Glomerular endothelial cell (primary cell): ENCODE measurements at regions not wholly inside any gene's neighbourhood (a gene's known extent, or its start where the extent isn't known, plus 50 kb on each side); places are given as distances from the start of the nearest gene placed in this dataset.

Experiments
- DNase-seq: peaks from one replicate; pipeline ENCODE4 v3.0.0-alpha.2; 2011; ENCODE audit warnings: low read depth, low spot score; ENCODE audit errors: extremely low read depth

DNA sequence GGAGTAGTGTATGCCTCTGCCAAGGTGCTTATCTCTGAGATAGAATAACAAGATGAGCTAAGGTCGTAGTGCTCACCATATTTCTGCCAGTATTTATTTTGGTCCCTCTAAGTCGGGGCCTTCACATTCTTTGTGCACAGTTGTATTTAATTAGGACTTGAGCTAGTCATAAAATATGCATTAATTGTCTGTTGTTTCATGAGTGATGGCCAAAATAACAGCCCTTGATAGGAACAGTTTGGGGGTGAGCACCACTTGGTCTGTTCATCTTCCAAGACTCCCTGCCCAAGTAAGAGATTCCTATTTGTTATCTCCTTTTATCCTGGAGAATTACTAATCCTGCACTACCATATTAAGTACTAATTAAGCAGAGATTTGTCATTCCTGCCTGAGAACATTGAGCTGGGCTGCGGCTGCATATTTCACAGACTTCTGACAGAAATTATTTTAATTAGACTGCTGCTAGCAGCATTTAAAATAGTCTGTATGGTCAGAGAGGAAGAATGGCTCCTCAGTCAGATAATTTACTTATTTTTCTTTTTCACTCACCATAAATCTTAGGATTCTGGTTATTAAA lies 435.1 kb downstream of the MTX2 start:
- DNase-seq: no peak

DNA sequence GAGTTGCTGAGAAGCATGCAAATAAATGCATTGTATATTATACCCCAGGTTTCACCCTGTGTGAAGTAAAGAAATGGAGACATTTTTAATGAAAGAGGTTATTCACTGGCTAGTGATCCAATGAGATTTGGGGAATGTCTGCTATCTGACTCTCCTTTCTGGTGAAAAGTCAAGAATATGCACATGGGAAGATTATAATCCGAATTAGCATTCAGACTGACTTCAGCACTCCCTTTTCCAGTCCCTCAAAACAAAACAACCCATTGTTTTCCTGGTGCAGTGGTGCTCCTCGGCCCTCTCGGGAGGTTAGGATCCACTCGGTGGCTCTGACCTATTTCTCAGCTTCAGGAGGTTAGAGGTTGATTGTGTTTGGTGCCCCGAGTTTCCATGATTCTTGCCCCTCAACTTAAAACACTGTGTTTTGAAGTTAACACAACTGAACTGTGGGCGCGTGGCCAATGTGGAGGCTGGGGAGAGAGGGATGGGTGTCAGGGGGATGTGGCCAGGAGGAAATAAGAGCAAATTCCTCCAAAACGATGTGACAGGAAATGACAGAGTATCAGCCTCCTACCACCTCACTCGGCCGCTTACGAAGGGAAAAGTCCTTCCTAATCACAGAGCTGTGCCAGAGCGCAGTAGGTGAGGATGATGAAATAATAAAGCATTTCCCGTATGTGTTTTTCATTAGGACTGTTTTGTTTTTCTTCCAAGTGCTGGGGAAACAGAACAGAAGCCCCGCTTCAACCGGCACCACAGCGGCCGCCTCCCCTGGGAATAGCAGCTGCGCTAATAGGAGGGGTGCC lies 440.1 kb downstream of the MTX2 start:
- no peak for DNase-seq

DNA sequence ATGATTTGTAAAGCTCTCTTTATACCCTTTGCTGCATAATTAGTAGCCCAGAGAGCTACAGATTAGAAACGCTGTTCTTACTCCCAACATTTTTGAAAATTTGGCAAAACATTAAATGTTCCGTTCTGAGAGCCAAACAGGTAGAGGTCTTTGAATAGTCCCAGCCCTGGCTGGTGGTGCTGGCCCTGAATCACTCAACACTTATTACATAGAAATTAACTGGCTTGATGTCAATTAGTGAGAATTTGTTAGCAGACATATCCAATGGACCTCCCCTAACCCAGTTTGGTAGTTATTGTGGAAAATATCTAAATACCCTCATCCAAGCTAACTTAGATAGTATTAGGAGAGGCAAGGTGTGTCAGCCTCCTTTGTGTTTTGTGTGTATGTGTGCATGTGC lies 440.7 kb downstream of the MTX2 start:
- no peak for DNase-seq

DNA sequence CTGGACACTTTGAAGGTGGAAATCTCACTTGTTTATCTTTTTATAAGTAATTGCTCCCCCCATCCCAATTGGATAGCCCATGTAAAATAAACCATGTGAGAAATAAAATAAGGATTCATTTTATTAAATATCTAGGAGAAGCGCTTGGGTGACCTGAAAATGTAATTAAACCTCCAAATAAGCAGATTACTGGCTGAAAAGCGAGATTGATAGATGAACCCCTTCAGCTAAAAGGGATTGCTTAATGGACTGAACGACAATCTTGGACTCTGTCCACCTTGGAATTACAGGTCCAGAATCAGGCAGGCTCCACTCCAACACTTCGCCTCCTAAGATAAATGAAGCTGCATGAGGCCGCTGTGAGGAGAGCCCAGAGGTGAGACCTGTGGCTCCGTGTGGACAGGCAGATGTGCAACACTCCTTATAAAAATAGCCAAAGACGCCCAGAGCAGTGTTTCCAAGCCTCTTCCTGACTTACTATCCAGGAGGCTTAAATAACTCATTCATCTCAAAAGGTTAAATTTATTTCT lies 441.5 kb downstream of the MTX2 start:
- DNase-seq: no peak

DNA sequence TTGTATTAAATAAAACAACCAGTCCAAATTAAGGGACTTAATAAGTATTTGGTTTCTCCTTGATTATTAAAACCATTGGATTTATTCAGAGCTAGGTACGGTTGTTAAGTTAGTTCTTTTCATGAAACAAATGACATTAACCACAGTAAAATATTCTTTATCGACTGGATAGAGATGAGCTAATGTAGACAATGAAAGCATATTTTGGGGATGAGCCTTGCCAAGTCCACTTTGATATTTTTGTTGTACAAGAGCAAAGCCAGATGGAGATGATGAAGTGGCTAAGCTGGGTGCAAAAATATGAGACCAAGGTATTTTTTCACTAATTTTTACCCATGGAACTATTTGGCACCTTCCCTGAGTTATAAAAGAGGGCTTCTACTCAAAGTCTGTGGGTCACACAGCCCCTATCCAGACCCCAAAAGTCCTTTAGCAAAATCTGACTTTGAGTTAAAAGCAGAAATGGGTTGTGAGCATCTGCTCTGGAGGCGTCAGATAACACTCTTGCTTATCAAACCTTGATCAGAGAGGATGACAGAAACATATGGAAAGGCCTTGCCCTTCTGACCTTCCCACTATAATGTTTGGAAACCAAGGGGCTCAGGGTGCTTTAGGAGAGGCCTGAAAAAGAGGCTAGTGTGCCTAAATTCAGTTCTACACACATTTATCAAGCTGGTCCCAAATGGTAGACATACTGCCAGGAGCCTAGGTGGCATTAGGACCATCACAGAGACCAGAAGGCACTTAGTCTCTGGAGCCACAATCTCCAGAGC lies 456.8 kb downstream of the MTX2 start:
- DNase-seq: no peak

DNA sequence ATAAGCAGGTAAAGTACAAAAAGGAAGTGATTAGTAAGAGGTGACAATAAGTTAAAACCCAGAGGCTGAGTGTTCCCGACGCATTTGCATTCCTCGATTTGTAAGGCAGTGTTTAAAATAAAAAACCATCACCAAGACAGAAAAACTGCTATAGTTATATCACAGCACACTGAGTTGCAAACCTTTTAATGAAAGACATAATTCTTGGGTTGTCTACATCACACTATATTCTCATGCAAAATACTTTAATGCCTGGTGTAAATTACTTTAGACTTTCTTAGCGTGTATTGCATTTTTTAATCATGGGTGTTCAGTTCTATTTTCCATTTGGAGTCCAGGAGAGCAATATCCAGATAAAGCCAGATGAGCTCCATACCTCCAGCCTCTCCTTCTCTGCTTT lies 458.5 kb downstream of the MTX2 start:
- DNase-seq: no peak

DNA sequence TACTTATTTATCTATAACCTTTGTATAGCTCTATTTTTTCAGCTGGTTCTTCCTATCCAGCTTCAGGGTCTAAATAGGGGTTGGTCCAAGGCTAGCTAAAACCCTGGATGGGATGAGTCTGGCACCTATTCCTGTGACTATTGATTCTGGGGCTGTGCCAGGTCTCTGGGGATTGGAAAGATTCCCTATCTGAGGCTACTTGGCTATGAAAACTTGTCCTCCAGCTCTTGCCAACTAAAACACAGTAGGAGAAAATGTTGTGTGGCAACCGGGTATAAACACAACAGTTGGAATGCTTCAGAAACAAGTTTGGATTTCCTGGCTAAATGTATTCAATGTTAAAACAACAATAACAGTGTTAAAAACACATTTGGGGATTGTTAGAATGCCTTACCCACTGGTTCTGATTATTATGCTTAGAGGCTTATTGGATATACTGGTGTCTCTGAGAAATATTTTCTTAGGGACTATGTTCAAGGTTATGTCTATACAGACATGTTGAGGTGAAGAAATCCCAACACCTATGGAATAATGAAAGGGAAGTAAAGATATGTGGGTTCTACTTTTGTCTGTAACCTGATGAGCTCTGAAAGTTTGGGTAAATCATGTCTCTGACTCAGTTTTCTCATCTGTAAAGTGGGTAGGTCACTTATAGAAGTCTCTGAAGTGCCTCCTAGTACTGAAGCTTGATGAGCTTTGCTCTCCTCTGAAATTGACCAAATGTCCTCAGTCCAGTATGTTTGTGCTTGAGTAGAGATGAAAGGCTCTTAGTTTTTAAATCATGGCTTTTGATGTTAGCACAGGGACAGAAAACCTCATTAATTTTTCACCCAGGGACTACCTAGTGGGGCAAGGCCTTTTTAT lies 460.7 kb downstream of the MTX2 start:
- DNase-seq: peak; percentile 20

DNA sequence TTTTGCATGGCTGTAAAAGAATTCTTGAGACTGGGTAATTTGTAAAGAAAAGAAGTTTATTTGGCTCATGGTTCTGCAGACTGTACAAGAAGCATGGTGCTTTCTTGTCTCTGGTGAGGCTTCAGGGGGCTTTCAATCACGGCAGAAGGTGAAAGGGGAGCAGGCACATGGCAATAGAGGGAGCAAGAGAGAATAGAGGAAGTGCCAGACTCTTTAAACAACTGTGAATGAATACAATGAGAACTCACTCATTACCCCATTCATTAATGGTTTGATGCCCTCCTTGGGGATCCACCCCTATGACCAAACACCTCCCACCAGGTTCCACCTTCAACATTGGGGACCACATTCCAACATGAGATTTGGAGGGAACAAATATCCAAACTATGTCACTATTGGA lies 463.5 kb downstream of the MTX2 start:
- no peak for DNase-seq

DNA sequence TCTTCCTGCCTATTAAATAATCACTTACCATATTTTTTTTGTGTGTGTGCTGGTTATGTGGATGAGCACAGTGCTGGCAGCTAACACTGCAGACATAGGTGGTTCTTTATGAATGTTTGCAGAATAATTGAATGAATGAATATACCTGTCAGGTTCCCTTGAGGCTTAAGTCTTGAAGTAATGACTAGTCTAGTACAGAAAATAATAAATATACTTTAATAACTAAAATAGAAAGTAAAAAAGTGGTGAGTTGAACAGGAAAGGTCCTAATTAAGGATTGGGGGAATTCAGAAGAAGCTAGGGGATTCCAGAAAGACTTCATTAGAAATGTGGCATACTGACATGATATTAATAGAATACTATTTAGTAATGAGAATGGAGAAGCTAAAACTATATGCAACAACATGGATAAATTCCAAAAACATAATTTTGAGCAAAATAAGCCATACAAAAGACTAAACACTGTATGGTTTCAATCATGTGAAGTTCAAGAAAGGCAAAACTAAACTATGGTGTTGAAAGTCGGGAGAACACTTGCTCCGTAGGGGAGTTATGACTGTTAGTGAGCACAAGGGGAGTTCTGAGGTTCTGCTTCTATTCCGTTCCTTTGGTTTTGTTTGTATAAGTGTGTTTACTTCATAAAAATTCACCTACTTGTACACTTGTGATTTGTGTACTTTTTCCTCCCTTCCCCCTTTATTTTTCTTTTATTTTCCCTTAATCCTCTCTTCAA lies 464.6 kb downstream of the MTX2 start:
- DNase-seq: no peak

DNA sequence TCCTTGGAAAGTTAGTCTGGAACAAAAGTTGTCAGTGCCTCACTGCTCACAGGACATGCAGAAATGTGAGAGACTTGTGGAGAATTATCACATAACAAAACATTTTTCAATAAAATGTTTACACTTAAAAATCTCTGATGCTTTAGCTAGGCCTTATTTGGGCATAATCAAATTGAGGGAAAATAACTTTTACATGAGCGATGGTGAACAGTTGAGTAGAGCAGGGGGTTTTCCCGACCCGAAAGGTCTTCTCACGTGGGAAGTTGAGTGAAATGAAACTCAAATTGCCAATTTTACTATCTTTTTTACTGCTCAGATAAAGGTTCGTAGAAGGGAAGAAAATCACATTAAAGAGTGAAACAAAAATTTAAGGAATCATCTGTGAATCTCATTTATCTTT lies 465.6 kb downstream of the MTX2 start:
- DNase-seq: no peak

DNA sequence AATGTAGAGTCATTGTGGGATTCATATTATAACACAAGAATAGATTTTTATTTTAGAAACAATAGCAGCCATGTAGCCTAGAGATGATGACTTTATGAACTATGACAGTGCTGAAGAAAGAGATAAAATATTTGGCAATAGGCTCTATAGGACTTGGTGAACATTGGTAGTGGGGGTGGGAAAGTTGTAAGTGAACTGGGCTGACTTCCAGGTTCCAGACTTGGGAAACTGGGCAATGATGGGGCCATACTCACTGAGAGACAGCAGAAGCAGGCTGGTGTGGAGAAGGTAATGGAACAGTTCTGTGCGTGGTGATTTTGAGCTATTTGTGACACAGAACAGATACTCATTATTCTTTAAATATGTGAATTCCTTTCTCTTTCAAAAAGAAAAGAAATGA lies 470.3 kb upstream of the HNRNPA3 start:
- no peak for DNase-seq

DNA sequence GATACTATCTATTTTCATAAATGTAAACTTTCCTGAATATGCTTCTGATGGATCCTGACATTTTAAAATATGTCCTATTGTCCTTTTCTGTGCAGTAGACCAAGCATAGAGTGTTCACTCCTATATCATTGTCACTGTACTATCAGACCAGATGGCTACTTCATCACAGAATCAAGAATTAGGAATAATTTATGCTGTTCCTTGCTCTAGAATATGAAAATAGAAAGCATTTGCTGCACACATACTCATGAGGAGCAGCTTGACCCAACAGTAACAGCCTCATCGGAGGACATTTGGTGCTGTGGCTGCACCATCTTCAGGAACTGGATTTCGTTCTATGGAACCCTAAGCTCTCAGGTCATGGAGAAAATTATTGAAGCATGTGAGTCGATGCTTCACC lies 468.9 kb upstream of the HNRNPA3 start:
- DNase-seq: no peak

DNA sequence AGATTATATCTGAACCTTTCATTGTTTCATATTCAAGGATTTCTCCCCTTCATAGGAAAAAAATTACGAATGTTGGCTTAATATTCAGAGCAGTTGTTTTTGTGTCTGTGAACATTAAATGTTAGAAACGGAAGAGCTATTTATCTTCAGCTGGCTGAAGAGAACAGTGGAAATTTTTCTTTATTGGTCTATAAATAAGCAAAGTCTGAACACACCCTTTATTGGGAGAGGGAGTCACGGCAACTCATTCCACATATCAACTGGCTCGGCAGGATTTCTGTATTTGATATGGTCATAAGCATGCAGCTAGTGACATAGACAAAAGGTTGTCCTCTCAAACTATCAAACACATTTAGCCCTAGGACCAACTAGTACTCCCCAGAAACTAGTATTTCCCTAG lies 468.4 kb upstream of the HNRNPA3 start:
- DNase-seq: no peak

DNA sequence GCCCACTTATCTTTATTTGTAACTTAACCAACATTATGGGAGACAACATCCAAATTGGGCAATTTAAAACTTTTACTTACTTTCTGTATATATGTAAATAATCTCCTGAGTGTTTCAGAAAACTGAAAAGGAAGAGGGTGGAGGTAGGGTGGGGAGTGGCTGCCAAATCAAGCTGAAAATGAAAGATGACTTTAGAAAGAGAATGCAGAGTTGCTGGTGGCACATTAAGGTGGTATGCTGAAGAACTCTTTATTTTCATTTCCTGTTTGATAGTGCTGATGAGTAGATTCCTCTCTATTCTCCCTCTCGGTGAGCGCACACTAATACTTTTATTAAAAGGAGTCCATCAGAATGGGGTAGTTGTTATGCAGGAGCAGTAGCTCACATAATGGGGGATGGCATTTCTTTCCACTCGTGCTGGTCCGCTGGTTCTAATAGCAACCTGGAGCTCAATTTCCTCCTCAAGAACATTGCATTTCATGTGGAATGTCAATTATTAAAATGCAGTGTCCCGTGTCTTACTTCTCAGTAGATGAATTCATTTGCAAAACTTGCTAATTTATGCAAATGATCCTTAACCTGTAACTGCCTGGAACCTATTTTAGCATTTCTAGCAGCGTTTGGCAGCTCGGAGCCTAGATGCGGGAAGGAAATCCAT lies 466.9 kb upstream of the HNRNPA3 start:
- no peak for DNase-seq

DNA sequence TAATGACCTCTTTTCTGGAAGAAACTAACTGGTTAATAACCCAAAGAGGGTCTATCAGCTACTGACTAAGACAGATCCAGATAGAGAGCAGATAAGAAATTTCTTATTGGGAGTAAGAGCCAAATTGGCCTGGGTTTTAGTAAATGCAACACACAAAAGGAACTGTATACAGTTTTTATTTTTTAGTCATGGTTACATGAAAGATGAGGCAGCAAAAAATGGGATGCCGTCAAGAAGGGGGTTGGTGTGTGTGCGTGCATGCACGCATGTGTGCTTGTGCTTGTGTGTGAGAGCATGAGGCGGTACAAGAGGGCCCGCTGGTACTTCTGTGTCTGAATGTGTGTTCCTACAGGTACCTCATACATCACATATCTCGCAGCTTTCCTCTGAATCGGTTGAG lies 466.2 kb upstream of the HNRNPA3 start:
- DNase-seq: no peak

DNA sequence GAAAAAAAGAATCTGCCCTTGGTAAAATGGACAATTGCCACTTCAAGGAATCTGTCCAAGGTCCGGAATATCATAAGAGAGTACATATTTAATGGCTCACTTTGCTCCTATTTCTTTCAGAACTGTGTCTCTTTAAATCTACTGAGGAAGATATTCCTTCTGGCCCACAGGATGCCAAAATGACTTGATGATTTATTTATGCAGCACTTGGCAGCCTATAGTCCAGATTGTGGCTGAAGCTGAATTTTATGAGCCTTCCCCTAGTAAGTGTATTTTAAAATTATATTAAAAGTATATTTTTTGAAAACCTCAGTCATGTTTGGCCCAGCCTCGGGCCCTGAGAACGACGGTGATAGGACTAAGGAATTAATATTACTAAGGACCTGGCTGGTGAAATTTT lies 465.1 kb upstream of the HNRNPA3 start:
- no peak for DNase-seq

DNA sequence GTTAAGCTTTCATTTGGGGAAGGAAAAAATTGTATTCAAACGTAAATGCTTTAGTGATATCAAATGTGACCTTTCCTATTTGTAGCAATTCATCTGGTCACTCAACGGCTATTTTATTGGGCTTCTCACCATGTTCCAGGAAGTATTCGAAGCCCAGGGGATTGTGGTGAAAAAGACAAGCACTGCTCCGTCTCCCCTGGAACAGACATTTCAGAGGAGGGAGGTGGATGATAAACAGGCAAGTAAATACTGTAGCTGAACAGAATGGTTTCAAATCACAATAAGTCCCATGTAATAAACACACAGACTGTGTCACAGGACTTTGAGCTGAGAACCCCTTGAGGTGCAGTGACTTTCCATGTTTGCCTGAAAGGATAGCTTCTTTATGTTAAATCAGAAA lies 464.7 kb upstream of the HNRNPA3 start:
- DNase-seq: no peak

DNA sequence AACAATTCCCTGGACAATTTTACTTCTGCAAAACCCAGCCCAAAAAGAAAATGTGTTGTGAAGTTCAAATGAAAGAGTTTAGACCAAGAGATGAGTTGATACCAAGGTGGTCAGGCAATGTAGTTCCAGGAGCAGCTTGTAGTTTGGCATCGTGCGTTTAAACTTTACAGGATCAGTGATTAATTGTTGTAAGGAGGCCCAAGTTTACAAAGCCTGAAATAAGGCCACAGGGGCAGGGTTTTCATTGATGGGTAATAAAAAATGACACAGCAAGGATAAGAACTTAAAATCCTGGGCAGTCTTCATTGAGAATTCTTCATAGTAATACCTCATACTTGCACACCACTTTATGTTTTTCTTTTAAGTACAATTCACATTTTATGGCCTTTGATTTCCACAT lies 463.9 kb upstream of the HNRNPA3 start:
- DNase-seq: no peak

DNA sequence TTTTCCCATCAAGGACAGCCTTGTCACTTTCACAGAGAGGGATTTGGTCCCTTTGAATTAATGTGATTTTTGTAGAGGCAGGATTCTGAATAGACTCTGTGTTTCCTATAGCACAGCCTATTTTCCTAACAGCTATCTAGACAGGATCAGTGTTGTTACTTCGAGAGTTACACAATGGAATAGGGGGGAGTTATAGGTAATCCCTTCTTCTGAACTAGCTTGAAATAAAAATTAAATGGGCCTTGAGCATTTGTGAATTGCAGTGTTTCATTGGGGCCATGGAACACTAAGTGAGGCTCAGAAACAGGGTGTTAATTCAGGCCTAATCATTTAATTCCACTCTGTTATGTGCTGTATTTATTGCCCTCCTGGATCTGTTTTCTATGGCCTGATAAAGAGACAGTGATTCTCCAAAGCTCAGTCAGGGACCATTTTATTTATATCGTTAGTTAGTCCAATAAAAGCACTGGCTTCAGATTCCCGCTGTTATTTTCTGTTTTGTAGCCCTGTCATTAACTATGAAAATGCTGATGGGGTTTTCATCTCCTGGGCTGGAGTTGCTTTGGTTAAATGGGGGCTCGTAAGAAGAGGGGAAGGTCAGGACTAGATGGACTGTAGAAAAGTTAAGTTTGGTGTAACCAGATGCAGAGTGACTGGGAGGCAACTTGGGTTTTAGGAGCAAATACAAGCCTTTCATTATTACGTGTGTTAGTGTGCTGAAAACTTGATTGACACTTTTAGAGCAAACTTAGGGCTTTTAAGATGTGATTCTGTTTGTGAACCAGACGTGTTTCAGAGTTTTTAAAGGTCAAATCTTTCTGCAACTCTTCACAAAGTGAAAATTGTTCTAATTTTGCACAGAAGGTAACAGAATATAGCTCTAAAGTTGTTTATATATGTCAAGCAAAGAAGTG lies 461.0 kb upstream of the HNRNPA3 start:
- DNase-seq: no peak
